ENCODE measurements at regions not wholly inside any gene's neighbourhood (a gene's known extent, or its start where the extent isn't known, plus 50 kb on each side); places are given as distances from the start of the nearest gene placed in this dataset.

DNA sequence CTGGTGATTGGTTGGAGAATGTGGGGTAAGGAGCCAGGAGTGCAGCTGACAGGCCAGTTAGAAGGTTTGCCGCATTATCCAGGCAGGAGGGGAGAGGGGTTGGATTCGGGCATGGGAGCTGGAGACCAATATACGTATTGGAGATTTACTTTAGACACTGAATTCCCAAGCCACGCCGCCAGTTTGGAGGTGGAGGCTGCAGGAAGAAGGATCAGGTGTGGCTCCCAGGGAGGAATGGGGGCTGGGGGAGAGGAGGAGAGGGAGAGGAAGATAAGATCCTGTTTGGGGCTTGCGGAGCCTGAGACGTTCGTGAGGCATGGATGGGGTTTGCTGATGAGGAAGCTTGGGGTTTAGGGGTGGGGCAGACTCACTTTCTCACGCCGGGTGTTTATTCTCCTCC lies 155.1 kb upstream of the IGSF21 start:
- H3K4me3 ChIP-seq (ENCODE audit: low read depth, low read length), result no peak overlapping the region
- no peak for TF ChIP-seq CTCF (IDR thresholded peaks at IDR 0.05; ENCODE audit: borderline replicate concordance, insufficient read depth, low read depth, low read length)

GRCh38 chr1:17953921-17954320 lies 153.7 kb upstream of the IGSF21 start:
- TF ChIP-seq CTCF (IDR thresholded peaks at IDR 0.05; ENCODE audit: borderline replicate concordance, insufficient read depth, low read depth, low read length), result no peak
- H3K4me3 ChIP-seq (ENCODE audit: low read depth, low read length), result no peak overlapping the region

- TF ChIP-seq CTCF (IDR thresholded peaks at IDR 0.05; ENCODE audit: borderline replicate concordance, insufficient read depth, low read depth, low read length), result no peak
These were observed 152.0 kb upstream of the IGSF21 start for GRCh38 chr1:17955302-17956285.

GRCh38 chr1:17957588-17958267 lies 149.9 kb upstream of the IGSF21 start:
- H3K4me3 ChIP-seq (ENCODE audit: low read depth, low read length), result no peak overlapping the region
- no peak for TF ChIP-seq CTCF (IDR thresholded peaks at IDR 0.05; ENCODE audit: borderline replicate concordance, insufficient read depth, low read depth, low read length)

More at GRCh38 chr1:17955302-17956285, 152.0 kb upstream of the IGSF21 start:
- H3K4me3 ChIP-seq (ENCODE audit: low read depth, low read length), result no peak overlapping the region

- no peak overlapping the region for H3K4me3 ChIP-seq (ENCODE audit: low read depth, low read length)
- TF ChIP-seq CTCF (IDR thresholded peaks at IDR 0.05; ENCODE audit: borderline replicate concordance, insufficient read depth, low read depth, low read length), result no peak
These were observed 148.9 kb upstream of the IGSF21 start for GRCh38 chr1:17958704-17959103.

GRCh38 chr1:17963513-17963912 lies 144.1 kb upstream of the IGSF21 start:
- H3K4me3 ChIP-seq (ENCODE audit: low read depth, low read length), result no peak overlapping the region
- no peak for TF ChIP-seq CTCF (IDR thresholded peaks at IDR 0.05; ENCODE audit: borderline replicate concordance, insufficient read depth, low read depth, low read length)
